GM18505 (cell line): ENCODE measurements at regions not wholly inside any gene's neighbourhood (a gene's known extent, or its start where the extent isn't known, plus 50 kb on each side); places are given as distances from the start of the nearest gene placed in this dataset.

Source experiments
- ATAC-seq: cut with Tn5 transposase; IDR thresholded peaks from one replicate; pipeline ENCODE4 v1.9.1; 2021; ENCODE audit not compliant: unreplicated experiment
- POLR2A ChIP-seq: IDR thresholded peaks from 4 replicates; pipeline ENCODE4 v1.6.1; 2011; ENCODE audit warnings: borderline replicate concordance; ENCODE audit not compliant: insufficient read depth, insufficient read length; ENCODE audit errors: extremely low read depth

DNA sequence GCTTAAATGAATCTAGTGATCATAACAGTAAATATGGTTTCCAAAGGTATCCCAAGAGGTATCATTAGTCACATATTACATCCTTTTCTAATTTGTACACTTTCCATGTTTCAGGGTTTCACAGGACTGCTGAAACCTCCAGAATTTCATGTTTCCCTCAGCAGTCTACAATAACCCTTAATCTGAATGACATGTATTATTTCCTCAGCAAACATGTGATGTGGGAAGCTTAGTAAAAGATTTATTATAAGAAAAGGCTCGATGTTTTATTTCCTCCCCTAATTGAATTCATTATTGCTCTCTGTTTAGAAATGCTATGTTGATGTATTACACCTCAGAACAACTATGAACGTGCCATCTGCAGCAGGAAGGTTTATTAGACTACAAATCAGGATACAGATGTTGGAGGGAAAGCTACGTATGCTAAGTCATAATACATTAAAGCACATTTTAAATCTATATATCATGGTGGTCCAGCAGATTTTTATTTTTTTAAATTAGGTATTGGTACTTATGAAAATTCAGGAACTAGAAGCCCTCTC, 52.5 kb upstream of the SKAP2 start:
- TF ChIP-seq POLR2A: no peak
- no peak for ATAC-seq

DNA sequence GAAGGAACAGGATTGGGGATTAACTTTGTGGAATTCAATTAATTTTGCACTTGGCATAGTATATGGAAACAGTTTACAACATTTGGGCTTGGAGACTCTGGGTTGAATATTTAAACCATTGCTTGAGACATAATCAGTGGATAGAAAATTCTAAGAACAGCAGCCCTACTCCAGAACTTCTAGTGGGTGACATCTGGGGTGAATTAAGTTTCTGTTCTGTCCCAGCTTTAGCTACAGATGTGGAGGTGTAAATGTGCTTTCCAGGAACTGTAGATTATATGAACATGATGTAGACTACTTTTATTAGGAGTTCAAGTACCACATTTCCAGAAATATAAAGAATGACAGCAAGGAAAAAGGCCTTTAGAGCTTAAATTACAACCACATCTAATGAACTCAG, 51.9 kb upstream of the SKAP2 start:
- no peak for ATAC-seq
- no peak for TF ChIP-seq POLR2A
